A673 (cell line): ENCODE measurements at regions not wholly inside any gene's neighbourhood (a gene's known extent, or its start where the extent isn't known, plus 50 kb on each side); places are given as distances from the start of the nearest gene placed in this dataset.

Experiments used
- BruUV-seq: library from RNA; stranded (reverse); fragments of 400-500 nt; replicated peaks from 2 replicates; lab custom pipeline; 2021; lab: Mats Ljungman, UMichigan
- CTCF ChIA-PET: fragments of 300-600 bp; sonication (Branson Sonifier 250); formaldehyde crosslinking; loops from one replicate; lab custom pipeline; 2022; ENCODE audit warnings: antibody characterized with exemption; lab: Charles Lee
- POLR2A ChIA-PET: fragments of 300-600 bp; sonication (Branson Sonifier 250); formaldehyde crosslinking; loops from one replicate; lab custom pipeline; 2022; ENCODE audit warnings: antibody characterized with exemption; ENCODE audit not compliant: low non-redundant PET; lab: Charles Lee
- DNase-seq: peaks from one replicate; pipeline ENCODE4 v3.0.0-alpha.2; 2015; ENCODE audit warnings: low spot score
- H3K27ac ChIP-seq: fragments of 200-600 bp; sonication (generic); 2 replicates; pipeline ENCODE4 v1.5.1; 2016; ENCODE audit warnings: mixed run types, low read depth, mild to moderate bottlenecking, mixed read lengths, antibody characterized with exemption, low read length; ENCODE audit not compliant: poor library complexity, severe bottlenecking
- H3K27me3 ChIP-seq: fragments of 200-600 bp; sonication (generic); replicated peaks from 2 replicates; pipeline ENCODE4 v1.6.1; 2017; ENCODE audit warnings: mixed run types, low read depth, mild to moderate bottlenecking, mixed read lengths, antibody characterized with exemption, low read length; ENCODE audit not compliant: insufficient read depth, poor library complexity
- H3K36me3 ChIP-seq: fragments of 200-600 bp; sonication (generic); 2 replicates; pipeline ENCODE4 v1.6.1; 2016; ENCODE audit warnings: mixed run types, mild to moderate bottlenecking, mixed read lengths, antibody characterized with exemption, low read length; ENCODE audit not compliant: insufficient read depth, poor library complexity, severe bottlenecking
- H3K4me1 ChIP-seq: fragments of 200-600 bp; sonication (generic); 2 replicates; pipeline ENCODE4 v1.6.1; 2017; ENCODE audit warnings: mixed run types, mild to moderate bottlenecking, mixed read lengths, antibody characterized with exemption, low read length; ENCODE audit not compliant: insufficient read depth, poor library complexity, severe bottlenecking
- H3K4me3 ChIP-seq: fragments of 200-600 bp; sonication (generic); 2 replicates; pipeline ENCODE4 v1.5.1; 2016; ENCODE audit warnings: low read depth, mixed run types, mild to moderate bottlenecking, mixed read lengths, low read length; ENCODE audit not compliant: poor library complexity, severe bottlenecking
- H3K9me3 ChIP-seq: fragments of 200-600 bp; sonication (generic); 2 replicates; pipeline ENCODE4 v1.6.1; 2016; ENCODE audit warnings: mixed run types, low read depth, mild to moderate bottlenecking, mixed read lengths, antibody characterized with exemption, low read length; ENCODE audit not compliant: poor library complexity, severe bottlenecking
- CTCF ChIP-seq: fragments of 300-800, 200-600 bp; sonication (generic); conservative IDR thresholded peaks from 2 replicates; pipeline ENCODE4 v1.5.1; 2017; ENCODE audit warnings: low read depth, mild to moderate bottlenecking, antibody characterized with exemption, low read length, moderate library complexity, mixed read lengths
- EZH2 ChIP-seq: fragments of 200-600 bp; sonication (generic); IDR thresholded peaks from 2 replicates; pipeline ENCODE4 v1.6.1; 2017; ENCODE audit warnings: borderline replicate concordance, low read depth, mild to moderate bottlenecking, mixed read lengths, antibody characterized with exemption, low read length; ENCODE audit not compliant: poor library complexity, severe bottlenecking
- intact Hi-C: fragments of 100-400 bp; cut with micrococcal nuclease; formaldehyde crosslinking; loops from one replicate; pipeline ENCODE4 v1.10.0; 2022; ENCODE audit not compliant: unreplicated experiment

DNA sequence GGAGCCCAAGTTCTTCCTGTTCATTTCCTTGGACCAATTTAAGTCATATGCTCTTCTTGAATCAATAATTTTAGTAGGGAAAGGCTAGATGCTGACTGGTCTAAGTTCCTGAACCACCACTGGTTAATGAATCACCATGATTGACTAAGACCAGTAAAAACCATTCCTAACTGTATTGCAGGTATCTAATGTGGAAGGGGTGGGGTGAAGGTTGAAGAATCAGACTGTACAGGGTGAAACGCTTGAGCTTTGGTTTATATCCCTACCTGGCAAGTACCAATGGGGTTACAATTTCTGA, 100.1 kb downstream of the DYRK2 start:
- Histone ChIP-seq H3K27me3 (no peaks in the 10 kb centered on the region), H3K27ac (no peak overlapping the region), H3K36me3 (no peaks in the 10 kb centered on the region), H3K4me1 (no peaks in the 10 kb centered on the region), H3K9me3 (no peaks in the 10 kb centered on the region), H3K4me3 (no peak overlapping the region)
- CTCF ChIA-PET, result no interaction called here
- TF ChIP-seq EZH2 (no peak), CTCF (no peak)
- DNase-seq, result no peak
- no TSS peak for BruUV-seq
- POLR2A ChIA-PET, result no interaction called here
- intact Hi-C loops, result no loop called here

GRCh38 chr12:67750513-67751183, 102.1 kb downstream of the DYRK2 start:
- BruUV-seq, result no TSS peak
- Histone ChIP-seq H3K9me3 (no peaks in the 10 kb centered on the region), H3K27me3 (no peaks in the 10 kb centered on the region), H3K36me3 (no peaks in the 10 kb centered on the region), H3K4me1 (no peaks in the 10 kb centered on the region), H3K4me3 (no peak overlapping the region), H3K27ac (no peak overlapping the region)
- DNase-seq, result no peak
- ChIA-PET CTCF (no interaction called here), POLR2A (no interaction called here)
- TF ChIP-seq EZH2, result no peak
- no peak for TF ChIP-seq CTCF
- intact Hi-C loops, result no loop called here

DNA sequence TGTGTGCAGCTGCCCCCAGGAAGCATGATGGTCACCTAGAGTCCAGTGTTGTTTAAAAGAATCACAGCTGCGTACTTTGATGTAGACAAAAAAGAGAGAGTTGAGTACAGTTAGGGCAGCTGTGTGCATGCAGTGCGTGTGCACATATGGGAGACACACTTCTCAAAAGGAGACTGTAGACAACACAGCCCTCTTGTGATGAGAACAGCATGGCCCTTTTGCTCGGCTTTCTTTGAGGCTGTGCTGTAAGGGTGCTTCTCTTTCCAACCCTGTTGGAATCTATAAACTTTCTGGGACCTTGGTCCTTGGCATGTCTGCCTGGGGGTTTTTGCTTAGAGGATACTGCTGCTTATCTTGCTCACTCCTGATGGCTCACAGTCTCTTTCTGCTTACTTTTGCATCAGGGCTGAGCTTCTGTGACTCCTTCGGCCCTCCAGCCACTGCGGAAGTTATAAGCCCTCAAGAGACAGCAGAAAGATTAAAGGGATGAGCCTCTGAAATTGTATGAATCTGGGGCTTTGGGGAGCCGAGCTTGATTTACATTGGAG, 102.9 kb downstream of the DYRK2 start:
- intact Hi-C loops, result no loop called here
- no peaks in the 10 kb centered on the region for H3K27me3 ChIP-seq
- POLR2A ChIA-PET, result no interaction called here
- H3K4me3 ChIP-seq, result no peak overlapping the region
- H3K9me3 ChIP-seq, result no peaks in the 10 kb centered on the region
- DNase-seq, result no peak
- no peak overlapping the region for H3K27ac ChIP-seq
- no peaks in the 10 kb centered on the region for H3K4me1 ChIP-seq
- TF ChIP-seq CTCF, result no peak
- H3K36me3 ChIP-seq, result no peaks in the 10 kb centered on the region
- no TSS peak for BruUV-seq
- CTCF ChIA-PET, result no interaction called here
